K562 (cell line): ENCODE measurements at regions not wholly inside any gene's neighbourhood (a gene's known extent, or its start where the extent isn't known, plus 50 kb on each side); places are given as distances from the start of the nearest gene placed in this dataset.

Experiments
- ATAC-seq: fragments of 200-7000 bp; cut with Tn5 transposase; 3 replicates; pipeline ENCODE4 v1.9.1; 2020; ENCODE audit warnings: moderate library complexity
- BruUV-seq: library from RNA; stranded (reverse); fragments of 400-500 nt; replicated peaks from 2 replicates; lab custom pipeline; 2021; lab: Mats Ljungman, UMichigan
- CTCF ChIA-PET: fragments of 300-600 bp; formaldehyde crosslinking; extraction: SDS; loops from one replicate; lab custom pipeline; 2021; ENCODE audit warnings: low intra/inter-chr PET ratio; lab: Yijun Ruan, JAX
- POLR2A ChIA-PET: fragments of 300-600, 350-650 bp; sonication (Branson Sonifier 250); formaldehyde crosslinking; extraction: SDS; loops from one replicate; lab custom pipeline; 2021; ENCODE audit warnings: antibody characterized with exemption, inconsistent platforms; lab: Yijun Ruan, JAX
- DNase-seq, 4 experiments: peaks; one replicate each; pipeline versions ENCODE4 v3.0.0 to v3.0.0-alpha.2; 2011 to 2018; ENCODE audit warnings: low spot score in 3 of 4, mixed read lengths in 3 of 4; ENCODE audit errors: extremely low read depth in 1 of 4
- FAIRE-seq: peaks from 2 replicates; lab custom pipeline; 2011; peaks lifted over from hg19 to GRCh38; lab: Jason Lieb, UNC
- H2AFZ ChIP-seq: 2 replicates; pipeline ENCODE4 v1.6.0; 2011; ENCODE audit warnings: low read depth, low read length, control low read depth, inconsistent platforms
- H3K27ac ChIP-seq: fragments of 200-600 bp; 3 replicates; pipeline ENCODE4 v1.8.0; 2011; ENCODE audit warnings: low read depth, mild to moderate bottlenecking, control low read depth, inconsistent platforms, low read length, moderate library complexity, mixed read lengths; ENCODE audit errors: extremely low read depth
- H3K27me3 ChIP-seq, 2 experiments: fragments of 300-600 bp in 1 of 2; 2 replicates in 1 of 2; 3 replicates in 1 of 2; pipeline versions ENCODE4 v1.6.0 to v1.8.0; 2011; ENCODE audit warnings: inconsistent platforms in 2 of 2, low read length in 2 of 2, mild to moderate bottlenecking in 1 of 2, mixed read lengths in 1 of 2, moderate library complexity in 1 of 2; ENCODE audit not compliant: control insufficient read depth in 2 of 2, insufficient read depth in 2 of 2
- H3K36me3 ChIP-seq: fragments of 300-600 bp; 3 replicates; pipeline ENCODE4 v1.8.0; 2011; ENCODE audit warnings: mild to moderate bottlenecking, low read length, inconsistent platforms; ENCODE audit not compliant: control insufficient read depth, insufficient read depth
- H3K4me1 ChIP-seq, 2 experiments: fragments of 200-600 bp in 1 of 2; replicated peaks in 1 of 2; 2 replicates in 1 of 2; 3 replicates in 1 of 2; pipeline versions ENCODE4 v1.5.1 to v1.8.0; 2011; ENCODE audit warnings: inconsistent platforms in 2 of 2, low read length in 2 of 2, mild to moderate bottlenecking in 1 of 2, mixed read lengths in 1 of 2, moderate library complexity in 1 of 2; ENCODE audit not compliant: control insufficient read depth in 2 of 2, insufficient read depth in 2 of 2
- H3K4me2 ChIP-seq: 2 replicates; pipeline ENCODE4 v1.6.1; 2011; ENCODE audit warnings: low read length, control low read depth, inconsistent platforms, mixed read lengths; ENCODE audit not compliant: insufficient read depth
- H3K4me3 ChIP-seq: fragments of 200-600 bp; sonication (generic), shearing (Covaris generic); 2 replicates; pipeline ENCODE4 v1.5.1; 2016; ENCODE audit warnings: control low read depth, inconsistent platforms
- H3K79me2 ChIP-seq: fragments of 200-600 bp; 3 replicates; pipeline ENCODE4 v1.8.0; 2011; ENCODE audit warnings: low read length, inconsistent platforms; ENCODE audit not compliant: control insufficient read depth, insufficient read depth
- H3K9ac ChIP-seq, 2 experiments: 2 replicates each; pipeline versions ENCODE4 v1.6.0 to v1.6.1; 2011; ENCODE audit warnings: low read depth in 2 of 2, low read length in 2 of 2, control low read depth in 1 of 2, inconsistent platforms in 1 of 2, mild to moderate bottlenecking in 1 of 2, mixed read lengths in 1 of 2; ENCODE audit not compliant: insufficient read depth in 1 of 2
- H3K9me1 ChIP-seq: one replicate; pipeline ENCODE4 v1.6.0; 2011; ENCODE audit warnings: inconsistent platforms, mild to moderate bottlenecking, low read length, moderate library complexity; ENCODE audit not compliant: control insufficient read depth, insufficient read depth
- H3K9me3 ChIP-seq: replicated peaks from 2 replicates; pipeline ENCODE4 v1.5.1; 2011; ENCODE audit warnings: low read depth, low read length, inconsistent platforms; ENCODE audit not compliant: control insufficient read depth, insufficient read depth
- H4K20me1 ChIP-seq: replicated peaks from 2 replicates; pipeline ENCODE4 v1.6.1; 2011; ENCODE audit warnings: low read length, inconsistent platforms, mixed read lengths; ENCODE audit not compliant: control insufficient read depth, insufficient read depth
- FUS ChIP-seq: fragments of 200-400 bp; formaldehyde crosslinking; optimal IDR thresholded peaks from 2 replicates; pipeline ENCODE3; 2017; ENCODE audit warnings: low read depth, low read length
- XRCC5 ChIP-seq: fragments of 200-400 bp; formaldehyde crosslinking; IDR thresholded peaks from 2 replicates; pipeline ENCODE4 v1.6.1; 2017; ENCODE audit warnings: low read depth, mild to moderate bottlenecking, low read length
- in situ Hi-C: fragments of 300-500 bp; cut with MboI; formaldehyde crosslinking; loops from 4 replicates; pipeline ENCODE4 v1.15.0; 2018; ENCODE audit warnings: inconsistent platforms, mixed read lengths
- intact Hi-C: fragments of 100-400 bp; cut with micrococcal nuclease; formaldehyde crosslinking; loops from 2 replicates; pipeline ENCODE4 v1.14.2; 2022
- TF ChIP-seq, protein P1 (sequence below): sonication (generic); formaldehyde crosslinking; IDR thresholded peaks from 2 replicates; pipeline ENCODE4 v1.8.1; 2023; ENCODE audit warnings: mild to moderate bottlenecking, missing genetic modification reagents
- TF ChIP-seq, protein P2 (sequence below): fragments of 250-450 bp; sonication (Bioruptor Pico); IDR thresholded peaks from 2 replicates; pipeline ENCODE4 v1.4.0; 2020; ENCODE audit warnings: mild to moderate bottlenecking
- TF ChIP-seq, protein P3 (sequence below): sonication (generic); formaldehyde crosslinking; IDR thresholded peaks from 2 replicates; pipeline ENCODE4 v1.8.1; 2022; ENCODE audit warnings: missing genetic modification reagents

DNA sequence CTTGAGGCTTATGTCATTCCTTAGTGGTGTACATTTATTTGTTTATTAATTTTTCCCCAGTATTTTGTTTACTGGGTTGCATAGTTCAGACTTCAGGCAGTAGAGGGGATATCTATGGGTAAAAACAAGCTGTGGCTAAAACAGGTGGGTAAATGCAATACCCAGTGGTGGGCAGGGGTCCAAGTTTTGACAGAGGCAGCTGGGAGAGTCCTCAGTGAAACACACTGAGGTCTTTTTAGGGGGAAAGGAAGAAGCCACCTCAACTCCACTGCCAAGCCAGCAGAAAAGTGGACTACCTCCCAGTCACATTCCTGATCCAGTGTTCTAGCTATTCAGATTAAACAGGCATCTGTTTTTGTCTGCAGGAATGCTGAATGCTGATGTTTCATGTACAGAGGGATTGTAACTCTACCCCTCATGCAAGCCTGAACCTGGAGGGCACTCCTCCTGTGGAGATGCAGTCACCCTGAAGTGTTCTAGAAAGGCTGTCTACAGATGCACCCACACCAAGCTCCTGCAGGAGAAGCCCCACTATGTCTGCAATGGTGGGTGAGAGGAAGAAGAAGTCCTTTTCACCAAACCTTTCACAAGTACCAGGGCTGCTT lies 757.8 kb downstream of the INHBA start:
- ChIA-PET CTCF (no interaction called here), POLR2A (no interaction called here)
- Histone ChIP-seq H3K4me3 (no peak overlapping the region), H2AFZ (no peak overlapping the region), H3K79me2 (no peaks in the 10 kb centered on the region), H4K20me1 (no peaks in the 10 kb centered on the region), H3K4me1 (no peaks in the 10 kb centered on the region), H3K9me1 (no peaks in the 10 kb centered on the region), H3K9ac (no peak overlapping the region), H3K27ac (no peak overlapping the region), H3K4me2 (no peak overlapping the region), H3K36me3 (no peaks in the 10 kb centered on the region), H3K27me3 (no peaks in the 10 kb centered on the region), H3K9me3 (no peaks in the 10 kb centered on the region)
- DNase-seq (no peak), ATAC-seq (no peak), FAIRE-seq (no peak)
- BruUV-seq, result no TSS peak
- in situ Hi-C loops, result no loop called here
- intact Hi-C loops, result no loop called here
- TF ChIP-seq, protein P1, sequence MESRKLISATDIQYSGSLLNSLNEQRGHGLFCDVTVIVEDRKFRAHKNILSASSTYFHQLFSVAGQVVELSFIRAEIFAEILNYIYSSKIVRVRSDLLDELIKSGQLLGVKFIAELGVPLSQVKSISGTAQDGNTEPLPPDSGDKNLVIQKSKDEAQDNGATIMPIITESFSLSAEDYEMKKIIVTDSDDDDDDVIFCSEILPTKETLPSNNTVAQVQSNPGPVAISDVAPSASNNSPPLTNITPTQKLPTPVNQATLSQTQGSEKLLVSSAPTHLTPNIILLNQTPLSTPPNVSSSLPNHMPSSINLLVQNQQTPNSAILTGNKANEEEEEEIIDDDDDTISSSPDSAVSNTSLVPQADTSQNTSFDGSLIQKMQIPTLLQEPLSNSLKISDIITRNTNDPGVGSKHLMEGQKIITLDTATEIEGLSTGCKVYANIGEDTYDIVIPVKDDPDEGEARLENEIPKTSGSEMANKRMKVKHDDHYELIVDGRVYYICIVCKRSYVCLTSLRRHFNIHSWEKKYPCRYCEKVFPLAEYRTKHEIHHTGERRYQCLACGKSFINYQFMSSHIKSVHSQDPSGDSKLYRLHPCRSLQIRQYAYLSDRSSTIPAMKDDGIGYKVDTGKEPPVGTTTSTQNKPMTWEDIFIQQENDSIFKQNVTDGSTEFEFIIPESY (CRISPR knock-in tag), result no peak
- TF ChIP-seq, protein P2, sequence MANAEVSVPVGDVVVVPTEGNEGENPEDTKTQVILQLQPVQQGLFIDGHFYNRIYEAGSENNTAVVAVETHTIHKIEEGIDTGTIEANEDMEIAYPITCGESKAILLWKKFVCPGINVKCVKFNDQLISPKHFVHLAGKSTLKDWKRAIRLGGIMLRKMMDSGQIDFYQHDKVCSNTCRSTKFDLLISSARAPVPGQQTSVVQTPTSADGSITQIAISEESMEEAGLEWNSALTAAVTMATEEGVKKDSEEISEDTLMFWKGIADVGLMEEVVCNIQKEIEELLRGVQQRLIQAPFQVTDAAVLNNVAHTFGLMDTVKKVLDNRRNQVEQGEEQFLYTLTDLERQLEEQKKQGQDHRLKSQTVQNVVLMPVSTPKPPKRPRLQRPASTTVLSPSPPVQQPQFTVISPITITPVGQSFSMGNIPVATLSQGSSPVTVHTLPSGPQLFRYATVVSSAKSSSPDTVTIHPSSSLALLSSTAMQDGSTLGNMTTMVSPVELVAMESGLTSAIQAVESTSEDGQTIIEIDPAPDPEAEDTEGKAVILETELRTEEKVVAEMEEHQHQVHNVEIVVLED (CRISPR knock-in tag), result no peak
- TF ChIP-seq, protein P3, sequence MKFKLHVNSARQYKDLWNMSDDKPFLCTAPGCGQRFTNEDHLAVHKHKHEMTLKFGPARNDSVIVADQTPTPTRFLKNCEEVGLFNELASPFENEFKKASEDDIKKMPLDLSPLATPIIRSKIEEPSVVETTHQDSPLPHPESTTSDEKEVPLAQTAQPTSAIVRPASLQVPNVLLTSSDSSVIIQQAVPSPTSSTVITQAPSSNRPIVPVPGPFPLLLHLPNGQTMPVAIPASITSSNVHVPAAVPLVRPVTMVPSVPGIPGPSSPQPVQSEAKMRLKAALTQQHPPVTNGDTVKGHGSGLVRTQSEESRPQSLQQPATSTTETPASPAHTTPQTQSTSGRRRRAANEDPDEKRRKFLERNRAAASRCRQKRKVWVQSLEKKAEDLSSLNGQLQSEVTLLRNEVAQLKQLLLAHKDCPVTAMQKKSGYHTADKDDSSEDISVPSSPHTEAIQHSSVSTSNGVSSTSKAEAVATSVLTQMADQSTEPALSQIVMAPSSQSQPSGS, result no peak
- TF ChIP-seq XRCC5, result no peak
- no peak for TF ChIP-seq FUS
